GM12891 (cell line): ENCODE measurements at regions not wholly inside any gene's neighbourhood (a gene's known extent, or its start where the extent isn't known, plus 50 kb on each side); places are given as distances from the start of the nearest gene placed in this dataset.
"Not testable (repeated sequence)": the region's sequence is repeated elsewhere in the genome, so short reads cannot be mapped to it uniquely, and the experiment has no call there.

Experiments
- DNase-seq: peaks from one replicate; pipeline ENCODE4 v3.0.0; 2011; ENCODE audit warnings: low spot score; ENCODE audit not compliant: insufficient read length
- FAIRE-seq: peaks from 2 replicates; lab custom pipeline; 2011; peaks lifted over from hg19 to GRCh38; lab: Jason Lieb, UNC
- PAX5 ChIP-seq: IDR thresholded peaks from 2 replicates; pipeline ENCODE4 v1.6.1; 2011; ENCODE audit warnings: low read length, moderate library complexity, mild to moderate bottlenecking; ENCODE audit not compliant: insufficient read depth, severe bottlenecking
- POLR2A ChIP-seq: IDR thresholded peaks from 2 replicates; pipeline ENCODE4 v1.6.1; 2011; ENCODE audit warnings: low read depth, low read length, control low read depth
- POLR2AphosphoS5 ChIP-seq: IDR thresholded peaks from 2 replicates; pipeline ENCODE4 v1.6.1; 2011; ENCODE audit warnings: low read depth, low read length, control low read depth
- POU2F2 ChIP-seq: IDR thresholded peaks from 2 replicates; pipeline ENCODE4 v1.6.1; 2011; ENCODE audit warnings: low read depth, mild to moderate bottlenecking, control low read depth, low read length, moderate library complexity
- SPI1 ChIP-seq: IDR thresholded peaks from 2 replicates; pipeline ENCODE4 v1.6.1; 2011; ENCODE audit warnings: low read depth, low read length, control low read depth
- TAF1 ChIP-seq: IDR thresholded peaks from 2 replicates; pipeline ENCODE4 v1.6.1; 2011; ENCODE audit warnings: low read depth, low read length, control low read depth

DNA sequence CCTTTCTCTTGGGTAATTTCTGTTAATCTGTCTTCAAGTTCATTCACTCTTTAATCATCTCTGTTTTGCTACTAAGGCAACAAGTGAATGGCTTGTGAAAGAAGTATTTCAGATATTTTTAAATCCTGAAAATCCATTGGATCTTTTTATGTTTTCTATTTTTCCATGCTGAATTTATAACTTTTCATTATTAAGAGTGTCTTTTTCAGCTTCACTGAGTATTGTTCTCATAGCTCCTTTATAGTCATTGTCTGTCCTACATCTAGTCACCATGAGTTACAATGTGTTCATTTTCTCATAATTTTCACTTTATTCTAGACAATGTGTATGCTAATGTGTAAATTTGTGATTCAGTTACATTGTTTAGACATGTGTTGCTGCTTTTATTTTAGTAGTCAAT, 556.4 kb downstream of the TUSC1 start:
- no peak for TF ChIP-seq SPI1
- TF ChIP-seq PAX5 = no peak
- TF ChIP-seq POLR2AphosphoS5 = no peak
- no peak for TF ChIP-seq TAF1
- TF ChIP-seq POU2F2 = no peak
- no peak for TF ChIP-seq POLR2A
- FAIRE-seq = no peak
- DNase-seq = no peak

DNA sequence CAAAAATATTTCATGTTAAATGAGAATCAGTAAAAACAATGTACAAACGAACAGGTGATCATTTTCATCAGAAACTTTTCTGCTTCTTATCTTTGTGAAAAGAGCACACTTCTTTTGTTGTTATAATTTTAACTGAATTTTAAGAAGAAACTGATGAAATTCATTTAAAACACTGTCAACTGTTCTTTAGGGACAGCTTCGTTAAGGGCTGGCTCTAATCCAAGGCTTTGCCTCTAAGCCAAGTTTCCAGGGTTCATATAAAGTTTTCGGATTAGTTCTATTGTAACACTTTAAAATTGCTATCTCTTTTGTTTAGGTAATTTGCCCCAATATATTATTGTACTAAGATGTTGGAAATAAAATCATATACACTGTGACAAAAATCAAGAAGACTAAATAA, 559.2 kb downstream of the TUSC1 start:
- TF ChIP-seq SPI1 = no peak
- no peak for TF ChIP-seq POLR2AphosphoS5
- TF ChIP-seq POLR2A = no peak
- DNase-seq = no peak
- FAIRE-seq = no peak

DNA sequence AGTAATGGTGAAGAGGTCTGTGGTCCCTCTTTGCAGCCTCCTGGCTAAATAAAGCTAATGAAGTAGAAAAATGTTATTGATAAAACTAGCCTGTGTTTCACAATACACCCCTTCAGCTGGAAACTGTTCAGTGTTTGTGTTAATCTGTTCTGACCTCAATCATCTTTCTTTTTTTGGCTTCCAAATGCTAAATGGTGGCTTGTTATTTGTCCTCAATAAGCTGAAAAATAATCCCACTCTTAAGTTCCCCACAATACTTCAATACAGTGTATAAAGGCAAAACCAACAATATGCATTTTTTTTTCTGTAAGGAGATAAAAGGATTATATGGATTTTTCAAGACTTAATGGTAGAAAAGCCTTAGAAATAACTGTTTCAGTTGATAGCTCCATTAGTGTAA, 560.5 kb downstream of the TUSC1 start:
- DNase-seq = no peak
- TF ChIP-seq PAX5 (no peak), TAF1 (no peak), POU2F2 (no peak), POLR2AphosphoS5 (no peak), POLR2A (no peak), SPI1 (no peak)
- FAIRE-seq = no peak

DNA sequence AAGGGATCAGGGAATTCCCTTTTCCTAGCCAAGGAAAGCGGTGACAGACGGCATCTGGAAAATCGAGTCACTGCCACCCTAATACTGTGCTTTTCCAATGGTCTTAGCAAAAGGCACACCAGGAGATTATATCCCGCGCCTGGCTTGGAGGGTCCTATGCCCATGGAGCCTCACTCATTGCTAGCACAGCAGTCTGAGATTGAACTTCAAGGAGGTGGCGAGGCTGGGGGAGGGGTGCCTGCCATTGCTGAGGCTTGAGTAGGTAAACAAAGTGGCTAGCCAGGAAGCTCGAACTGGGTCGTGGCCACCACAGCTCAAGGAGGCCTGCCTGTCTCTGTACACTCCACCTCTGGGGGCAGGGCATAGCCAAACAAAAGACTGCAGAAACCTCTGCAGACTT, 556.5 kb upstream of the IZUMO3 start:
- not testable (repeated sequence) for DNase-seq, FAIRE-seq

DNA sequence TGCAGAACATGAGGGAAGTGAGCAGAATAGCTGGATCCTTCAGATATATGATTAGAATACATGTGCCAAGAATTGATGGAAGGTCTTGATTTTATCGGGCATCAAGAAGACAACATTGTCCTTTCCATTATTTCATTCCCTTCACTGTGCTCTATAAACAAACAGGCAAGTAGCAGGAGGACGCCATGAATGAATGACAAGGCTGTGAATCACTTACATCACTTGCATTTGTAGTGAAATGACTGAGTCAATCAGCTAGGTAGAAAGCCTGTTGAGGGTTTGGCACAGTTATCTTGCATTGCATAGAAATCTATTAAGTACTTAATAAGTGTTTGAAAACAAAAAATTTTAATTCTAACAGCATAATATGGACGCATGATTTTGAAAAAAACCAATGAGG, 548.8 kb upstream of the IZUMO3 start:
- FAIRE-seq (no peak), DNase-seq (no peak)
- TF ChIP-seq POU2F2 = no peak
- no peak for TF ChIP-seq POLR2AphosphoS5
- TF ChIP-seq TAF1 = no peak
- no peak for TF ChIP-seq SPI1
- TF ChIP-seq POLR2A = no peak
- no peak for TF ChIP-seq PAX5

DNA sequence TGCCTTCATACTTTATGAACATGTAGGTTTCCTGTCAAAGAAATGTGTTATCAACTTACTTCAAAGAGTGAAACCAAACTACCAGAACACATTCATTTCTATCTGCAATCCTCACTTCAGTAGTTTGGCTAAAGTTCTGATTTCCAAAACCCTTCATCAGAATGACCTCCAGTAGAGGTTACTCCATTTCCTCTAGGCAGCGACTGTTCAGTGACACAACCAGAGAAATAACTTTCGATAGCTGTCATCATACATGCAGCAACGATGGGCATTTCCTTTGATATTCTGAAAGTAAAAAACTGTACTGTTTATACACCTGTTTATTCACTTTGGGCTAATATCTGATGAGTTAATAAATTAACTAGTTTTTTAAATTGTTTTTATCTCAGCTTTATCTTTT, 532.5 kb upstream of the IZUMO3 start:
- DNase-seq (no peak), FAIRE-seq (no peak)

DNA sequence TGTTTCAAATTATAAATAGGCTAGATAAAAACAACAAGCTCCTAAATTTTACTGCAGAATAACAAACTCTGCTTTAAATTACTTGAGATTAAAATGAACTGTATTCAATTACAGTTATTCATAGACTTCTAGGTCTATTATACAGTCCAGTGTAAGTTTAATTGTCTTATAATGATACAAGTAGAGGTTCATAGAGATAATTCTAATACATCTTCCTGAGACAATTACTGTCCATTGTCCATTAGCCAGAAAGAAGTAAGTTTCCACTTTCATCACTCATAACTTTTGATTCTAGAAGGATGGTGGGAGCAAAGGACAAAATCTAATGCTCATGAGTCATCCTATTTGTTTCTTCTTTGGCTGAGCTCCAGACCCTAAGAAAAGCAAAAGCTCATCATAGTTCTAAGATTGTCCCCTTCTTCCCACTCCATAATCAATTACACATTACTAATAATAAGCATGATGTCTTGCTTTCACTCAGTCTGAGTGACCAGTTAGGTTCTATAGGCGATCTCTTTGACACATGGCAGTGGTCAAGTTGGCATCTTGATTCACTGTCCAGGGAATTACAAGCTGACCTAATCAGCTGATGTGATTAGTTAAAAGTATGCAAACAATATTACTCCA, 502.5 kb upstream of the IZUMO3 start:
- FAIRE-seq (no peak), DNase-seq (no peak)
- TF ChIP-seq PAX5 (no peak), POLR2AphosphoS5 (no peak), POU2F2 (no peak), TAF1 (no peak), SPI1 (no peak), POLR2A (no peak)

More for the DNA sequence above, 532.5 kb upstream of the IZUMO3 start:
- TF ChIP-seq TAF1 (no peak), SPI1 (no peak), POU2F2 (no peak), POLR2A (no peak), PAX5 (no peak), POLR2AphosphoS5 (no peak)

DNA sequence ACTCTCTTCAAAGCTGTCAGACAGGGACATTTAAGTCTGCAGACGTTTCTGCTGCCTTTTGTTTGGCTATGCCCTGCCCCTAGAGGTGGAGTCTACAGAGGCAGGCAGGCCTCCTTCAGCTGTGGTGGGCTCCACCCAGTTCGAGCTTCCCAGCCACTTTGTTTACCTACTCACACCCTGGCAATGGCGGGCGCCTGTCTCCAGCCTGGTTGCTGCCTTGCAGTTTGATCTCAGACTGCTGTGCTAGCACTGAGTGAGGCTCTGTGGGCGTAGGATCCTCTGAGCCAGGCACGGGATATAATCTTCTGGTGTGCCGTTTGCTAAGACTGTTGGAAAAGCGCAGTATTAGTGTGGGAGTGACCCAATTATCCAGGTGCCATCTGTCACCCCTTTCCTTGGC, 499.8 kb upstream of the IZUMO3 start:
- FAIRE-seq, DNase-seq: not testable (repeated sequence)

DNA sequence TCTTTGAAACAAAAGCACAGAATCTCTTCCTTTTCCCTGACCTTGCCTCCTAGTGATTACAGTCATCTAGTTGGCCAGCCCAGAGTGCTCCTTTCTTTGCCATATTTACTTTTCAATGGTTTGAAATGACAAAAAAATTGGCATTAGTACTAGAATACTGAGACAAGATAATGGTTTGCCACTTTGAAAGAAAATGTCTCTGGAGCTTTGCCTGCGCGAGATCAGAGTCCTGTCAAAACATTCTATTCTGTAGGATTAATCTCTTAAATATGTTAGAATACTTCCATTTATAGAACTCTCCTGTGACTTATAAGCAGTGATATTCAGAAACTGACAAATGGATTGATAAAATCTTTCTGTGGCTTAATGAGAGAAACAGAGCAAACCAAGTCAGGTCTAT, 484.0 kb upstream of the IZUMO3 start:
- DNase-seq (no peak), FAIRE-seq (no peak)
- no peak for TF ChIP-seq POLR2A
- no peak for TF ChIP-seq TAF1
- no peak for TF ChIP-seq SPI1
- TF ChIP-seq POU2F2 = no peak
- TF ChIP-seq PAX5 = no peak
- TF ChIP-seq POLR2AphosphoS5 = no peak

DNA sequence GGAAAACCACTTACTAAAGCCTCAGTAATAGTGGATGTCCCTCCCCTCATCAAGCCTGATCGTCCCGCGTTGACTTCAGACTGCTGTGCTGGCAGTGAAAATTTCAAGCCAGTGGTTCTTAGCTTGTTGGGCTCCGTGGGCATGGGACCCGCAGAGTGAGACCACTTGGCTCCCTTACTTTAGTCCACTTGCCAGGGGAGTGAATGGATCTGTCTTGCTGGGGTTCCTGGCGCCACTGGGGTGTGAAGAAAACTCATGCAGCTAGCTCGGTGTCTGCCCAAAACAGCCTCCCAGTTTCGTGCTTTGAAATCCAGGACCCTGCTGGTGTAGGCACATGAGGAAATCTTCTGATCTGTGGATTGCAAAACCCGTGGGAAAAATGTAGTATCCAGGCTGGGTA, 480.0 kb upstream of the IZUMO3 start:
- FAIRE-seq (no peak), DNase-seq (no peak)
- TF ChIP-seq POLR2AphosphoS5 = no peak
- TF ChIP-seq SPI1 = no peak

DNA sequence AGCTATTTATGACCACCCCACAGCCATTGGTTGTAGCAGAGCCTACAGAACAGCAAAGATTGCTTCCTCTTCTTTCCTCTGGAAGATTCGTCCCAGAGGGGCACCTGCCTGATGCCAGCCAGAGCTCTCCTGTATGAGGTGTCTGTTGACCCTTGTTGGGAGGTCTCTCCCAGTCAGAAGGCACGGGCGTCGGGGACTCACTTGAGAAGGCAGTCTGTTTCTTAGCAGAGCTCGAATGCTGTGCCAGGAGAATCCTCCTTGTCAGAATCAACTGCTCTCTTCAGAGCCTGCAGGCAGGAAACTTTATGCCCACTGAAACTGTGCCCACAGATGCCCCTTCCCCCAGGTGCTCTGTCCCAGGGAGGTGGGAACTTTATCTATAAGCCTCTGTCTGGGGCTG, 479.5 kb upstream of the IZUMO3 start:
- FAIRE-seq = no peak
- TF ChIP-seq TAF1 (no peak), SPI1 (no peak), POU2F2 (no peak), POLR2AphosphoS5 (no peak), POLR2A (no peak), PAX5 (no peak)

More for the DNA sequence above, 479.5 kb upstream of the IZUMO3 start:
- DNase-seq = no peak
